NCI-H2196 (cell line): ENCODE measurements at regions not wholly inside any gene's neighbourhood (a gene's known extent, or its start where the extent isn't known, plus 50 kb on each side); places are given as distances from the start of the nearest gene placed in this dataset.
A peak's percentile ranks its signal among the peaks of the same experiment; 100 is the strongest.

ENCODE experiments used
- DNase-seq: peaks from one replicate; lab custom pipeline; 2025; ENCODE audit not compliant: unreplicated experiment; lab: John Stamatoyannopoulos, UW

DNA sequence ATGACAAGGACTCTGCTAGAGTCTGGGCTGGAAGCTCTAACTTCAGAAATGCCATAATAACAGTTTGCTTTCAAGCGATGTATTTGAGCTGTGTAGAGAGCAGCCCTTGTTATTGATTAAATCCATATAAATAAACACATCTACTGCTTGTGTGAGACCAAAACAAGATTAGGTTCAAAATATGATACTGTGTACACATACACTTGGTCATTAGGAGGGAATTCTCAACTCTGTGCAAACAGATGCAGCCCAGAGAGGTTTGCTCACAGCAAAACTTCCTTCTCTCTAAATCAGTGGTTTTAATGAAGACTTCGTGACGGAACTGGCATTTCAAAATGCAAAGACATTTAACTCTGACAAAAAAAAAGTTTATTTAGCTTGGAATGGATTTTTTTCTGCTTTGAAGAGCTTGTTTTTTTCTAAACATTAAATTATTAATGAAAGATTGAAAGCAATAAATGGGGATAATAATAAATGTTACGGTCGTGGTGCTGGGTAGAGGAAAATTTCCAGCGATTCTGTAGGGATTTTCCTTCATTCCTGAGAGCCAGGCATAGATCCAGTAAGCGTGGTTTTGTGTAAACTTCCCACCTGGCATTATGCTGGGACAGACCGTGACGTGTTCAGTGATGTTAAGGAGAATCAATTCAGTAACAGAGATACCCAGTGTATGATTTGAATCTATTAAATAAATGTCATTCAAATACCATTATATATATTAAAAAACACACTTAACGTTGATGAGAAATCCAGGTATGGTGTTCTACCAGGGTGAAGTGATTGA is 213.7 kb downstream of the TEX29 start:
- DNase-seq = peak; percentile 5

DNA sequence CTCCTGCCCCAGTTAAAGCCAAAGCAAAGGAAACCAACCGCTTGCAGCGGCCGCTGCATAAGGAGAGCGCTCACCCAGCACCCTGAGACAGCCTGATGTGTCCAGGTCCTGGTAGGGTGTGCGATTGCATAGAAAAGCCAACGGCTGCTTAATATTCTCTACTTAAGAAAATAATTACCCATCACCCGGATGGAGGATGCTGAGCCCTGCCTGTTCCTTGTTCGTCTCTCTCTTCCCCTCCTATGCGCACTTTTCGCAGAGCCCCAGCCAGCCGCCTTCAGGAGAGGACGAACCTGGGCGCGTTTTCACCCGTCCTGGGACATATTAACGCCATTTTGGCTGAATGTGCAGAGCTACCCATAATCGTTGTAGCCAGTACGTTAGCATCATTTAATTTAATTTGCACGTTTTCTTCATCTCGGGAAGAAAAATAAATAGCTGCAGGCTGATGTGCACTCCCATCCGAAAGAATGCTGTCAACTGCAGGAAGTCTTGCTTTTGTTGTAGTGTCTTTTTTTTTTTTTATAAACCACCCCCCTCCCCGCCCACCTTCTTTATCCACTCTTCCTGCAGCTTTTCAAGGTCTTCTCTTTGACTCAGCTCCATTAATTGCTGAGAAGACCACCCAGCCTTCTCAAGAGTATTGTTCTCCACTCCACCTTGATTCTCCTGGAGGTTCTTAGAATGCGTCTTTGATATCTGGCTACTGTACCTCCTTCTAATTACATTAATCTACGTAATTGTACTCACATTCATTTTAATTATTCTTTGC is 214.5 kb downstream of the TEX29 start:
- DNase-seq = no peak

DNA sequence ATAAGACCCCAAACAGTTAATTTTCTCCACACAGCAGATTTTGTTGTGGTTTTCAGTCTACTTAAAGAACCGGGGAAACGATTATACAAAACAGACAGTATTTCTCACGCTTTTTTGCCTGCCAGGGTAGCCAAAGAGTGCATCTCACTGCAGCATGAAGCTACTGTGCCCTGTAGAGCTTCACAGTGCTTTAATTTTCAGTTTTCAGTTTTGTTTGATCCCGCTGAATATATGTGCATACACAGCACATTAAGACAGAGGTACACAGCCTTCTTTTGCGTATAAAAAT is 215.0 kb downstream of the TEX29 start:
- no peak for DNase-seq

DNA sequence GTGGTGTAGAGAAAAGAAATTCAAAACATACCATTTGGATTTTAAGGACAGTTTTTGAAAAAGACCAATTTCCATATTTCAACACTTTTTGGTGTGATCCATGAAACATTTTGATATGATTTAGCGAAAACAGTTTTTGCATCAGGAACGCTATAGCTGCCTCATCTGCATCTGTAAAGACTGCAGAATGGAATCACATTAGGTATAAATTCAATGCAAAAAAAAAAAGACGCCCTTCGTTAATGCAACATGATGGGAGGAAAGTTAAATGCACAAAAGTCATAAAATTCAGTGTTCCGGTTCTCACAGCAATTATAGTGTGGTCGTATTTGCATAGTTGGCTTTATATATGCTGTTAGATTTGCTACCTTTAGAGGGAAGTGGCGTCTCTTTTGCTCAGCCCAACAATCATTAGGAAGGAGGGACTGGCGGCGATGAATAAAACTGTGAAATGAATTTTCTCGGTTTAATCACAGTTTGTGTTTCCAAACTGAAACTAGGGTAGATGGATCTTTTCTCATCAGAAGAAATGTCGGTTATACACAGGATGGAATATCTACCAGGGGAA is 215.7 kb downstream of the TEX29 start:
- no peak for DNase-seq

DNA sequence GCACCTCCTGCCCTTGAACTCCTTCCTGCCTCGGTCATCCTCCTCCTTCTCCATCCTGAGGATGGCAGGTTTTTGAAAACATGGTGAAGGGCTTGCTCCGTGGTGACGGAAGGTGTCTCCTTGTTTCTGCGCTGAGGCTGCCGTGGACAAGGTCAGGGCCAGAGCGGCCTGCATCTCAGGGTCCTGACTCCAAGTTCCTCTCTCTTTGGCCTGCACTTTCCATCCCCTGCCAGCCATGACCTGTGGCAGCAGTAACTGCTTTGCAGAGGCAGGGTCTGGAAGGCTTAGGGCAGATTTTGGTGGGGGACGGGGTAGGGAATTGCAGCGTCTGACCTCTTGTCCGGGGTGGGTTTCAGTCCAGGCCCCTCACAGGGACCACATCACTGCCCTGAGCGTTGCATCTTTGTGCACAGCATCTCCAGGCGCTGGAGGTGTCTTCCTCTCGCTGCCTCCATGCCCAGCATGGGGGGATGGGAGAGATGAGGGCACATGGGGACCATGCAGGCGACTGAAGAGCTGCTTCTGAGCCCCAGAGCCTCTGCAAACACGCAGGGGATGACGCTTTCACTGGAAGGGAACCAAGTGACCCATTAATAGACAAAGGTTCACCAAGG is 216.8 kb downstream of the TEX29 start:
- no peak for DNase-seq

DNA sequence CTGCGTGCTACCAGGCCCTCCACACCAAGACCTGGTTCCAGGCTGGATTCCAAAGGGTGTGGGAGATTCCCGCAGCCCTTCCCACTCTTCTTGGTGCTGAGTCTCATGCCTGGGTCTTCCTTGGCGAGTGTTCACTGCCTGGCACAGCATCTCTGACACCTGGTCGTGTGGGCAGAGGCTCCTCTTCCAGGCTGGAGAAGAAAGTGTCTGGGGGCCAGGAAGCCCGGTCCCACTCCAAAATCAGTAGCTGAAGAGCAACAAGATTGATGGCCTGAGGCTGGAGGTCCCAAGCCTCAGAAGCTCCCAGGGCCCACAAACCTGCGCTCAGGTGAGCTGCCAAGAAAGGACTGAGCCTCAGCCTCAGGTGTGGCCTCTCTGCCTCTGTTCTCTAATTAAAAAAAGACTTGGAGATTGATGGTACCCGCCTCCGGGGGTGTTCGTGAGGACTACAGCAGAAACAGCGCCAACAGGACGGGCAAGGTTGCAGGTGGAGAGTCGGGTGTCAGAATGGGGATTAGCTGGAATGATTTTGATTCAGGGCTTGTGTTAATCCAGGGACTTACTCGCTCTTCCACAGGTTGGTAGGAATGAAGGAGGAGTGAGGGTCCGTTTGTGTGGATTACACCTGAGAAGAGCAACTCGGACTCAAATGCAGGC is 217.5 kb downstream of the TEX29 start:
- DNase-seq = no peak

DNA sequence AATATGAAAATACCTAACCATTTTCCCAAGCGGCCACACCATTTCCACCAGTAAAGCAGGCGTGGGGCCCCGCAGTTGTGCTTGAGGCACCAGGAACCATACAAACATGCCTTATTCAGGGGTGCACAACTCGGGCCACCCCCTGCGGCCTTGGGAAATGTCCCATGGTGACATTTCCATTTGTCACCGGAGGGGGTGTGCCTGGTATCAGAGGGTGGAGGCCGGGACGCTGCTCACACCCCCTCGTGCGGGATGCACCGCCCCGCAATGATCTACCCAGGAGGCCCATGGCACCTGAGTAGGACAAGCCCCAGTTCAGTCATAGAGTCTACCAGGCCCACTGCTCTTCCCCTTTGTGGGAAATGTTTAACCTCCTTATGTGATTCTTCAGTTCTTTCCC is 218.8 kb downstream of the TEX29 start:
- no peak for DNase-seq

DNA sequence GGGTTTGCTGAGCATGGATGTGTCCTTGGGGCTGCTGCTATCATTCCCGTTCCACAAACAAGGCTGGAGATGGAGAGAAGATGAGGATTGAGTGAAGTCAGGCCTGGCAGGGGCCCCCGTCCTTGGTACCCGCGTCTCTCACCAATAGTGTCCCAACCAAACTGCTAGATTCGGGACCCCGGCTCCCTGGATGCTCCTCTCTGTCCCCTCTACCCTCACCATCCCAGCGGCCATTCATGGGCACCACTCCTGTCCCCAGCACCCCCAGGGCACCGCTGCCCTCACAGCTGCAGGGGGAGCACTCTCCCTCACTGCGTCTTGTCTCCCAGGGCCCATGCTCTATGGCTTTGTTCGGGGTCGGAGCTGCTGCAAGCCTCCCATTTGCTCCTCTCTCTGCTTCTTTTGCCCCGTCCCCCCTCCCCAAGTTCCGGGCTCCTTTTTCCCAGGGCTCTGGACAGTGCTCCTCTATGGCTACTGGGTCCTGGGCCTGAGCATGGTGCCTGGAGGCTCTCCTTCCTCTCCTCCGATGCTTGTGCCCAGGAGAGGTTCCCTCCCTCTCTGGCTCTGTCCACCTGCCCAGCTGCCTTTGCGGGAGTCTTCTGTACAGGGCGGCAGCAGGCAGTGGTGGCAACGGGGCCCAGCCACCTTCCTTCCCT is 219.5 kb downstream of the TEX29 start:
- DNase-seq = no peak

DNA sequence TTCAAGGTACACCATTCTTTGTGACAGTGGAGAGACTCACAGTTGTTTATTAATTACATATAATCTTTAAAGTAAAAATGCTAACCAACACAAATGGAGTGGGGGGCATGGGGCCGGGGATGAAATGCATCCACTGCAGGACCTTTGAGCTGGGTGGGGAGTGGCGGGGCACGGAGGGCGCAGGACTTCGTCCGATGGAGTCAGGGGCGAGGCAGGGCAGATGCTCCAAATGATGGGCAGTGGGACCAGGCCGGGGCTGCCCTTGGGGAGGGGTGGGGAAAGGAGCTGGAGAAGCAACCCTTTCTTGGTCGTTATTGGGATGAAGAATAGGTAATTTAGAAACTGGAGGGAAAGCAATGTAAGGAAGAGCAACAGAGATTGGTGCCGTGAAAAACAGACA is 220.0 kb downstream of the TEX29 start:
- no peak for DNase-seq

DNA sequence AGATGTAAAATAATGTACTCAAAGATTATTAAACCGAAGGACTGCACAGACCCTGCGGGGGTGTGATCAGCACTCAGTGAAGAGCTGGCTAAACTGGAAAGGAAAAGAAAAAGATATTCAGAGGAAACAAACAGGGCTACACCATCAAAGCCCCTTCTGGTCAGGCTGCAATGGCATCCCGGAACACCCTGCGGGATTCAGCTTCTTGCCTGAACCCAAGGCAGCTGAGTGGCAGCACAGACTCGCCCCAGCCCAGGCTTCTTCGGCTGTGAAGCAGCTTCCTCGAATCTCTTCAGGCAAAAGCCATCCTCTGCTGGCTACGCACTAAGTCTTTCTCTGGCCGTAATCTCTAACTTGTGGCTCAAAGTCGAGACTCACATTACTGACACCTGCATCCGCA is 220.9 kb downstream of the TEX29 start:
- DNase-seq = no peak

DNA sequence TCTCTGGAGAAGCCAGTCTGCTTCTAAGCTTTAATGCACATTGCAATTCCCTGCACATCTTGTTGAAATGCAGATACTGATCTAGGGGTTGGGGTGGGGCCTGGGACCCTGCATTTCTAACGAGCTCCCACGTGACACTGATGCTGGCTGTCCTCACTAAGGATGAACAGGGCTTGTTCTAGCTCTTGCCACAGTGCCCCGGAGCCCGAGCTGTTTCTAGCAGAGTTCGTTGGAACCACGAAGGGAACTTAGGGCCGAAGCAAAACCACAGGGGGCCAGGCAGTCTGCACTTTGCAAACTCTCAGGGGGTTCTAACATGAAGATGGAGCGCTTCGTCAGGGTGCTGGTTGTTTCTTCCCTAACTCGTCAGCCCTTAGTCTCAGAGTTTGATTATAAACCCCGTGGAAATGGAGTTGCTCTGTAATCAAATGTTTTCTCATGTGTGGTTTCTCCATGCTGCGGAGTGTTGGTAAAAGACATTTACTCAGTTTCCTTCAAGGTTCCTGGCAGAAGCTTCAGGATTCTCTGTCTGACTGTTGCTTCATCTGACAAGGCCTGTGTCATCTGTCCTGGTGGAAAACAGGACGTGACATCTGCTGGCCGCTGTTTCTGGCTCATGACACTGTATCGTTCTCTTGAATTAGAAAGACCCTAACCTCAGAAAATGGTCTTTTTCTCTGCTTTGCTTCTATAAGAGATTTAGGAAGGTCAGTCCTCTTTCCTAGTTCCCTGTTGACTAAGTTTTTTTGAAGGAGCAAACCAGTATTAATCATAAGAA is 221.5 kb downstream of the TEX29 start:
- no peak for DNase-seq

DNA sequence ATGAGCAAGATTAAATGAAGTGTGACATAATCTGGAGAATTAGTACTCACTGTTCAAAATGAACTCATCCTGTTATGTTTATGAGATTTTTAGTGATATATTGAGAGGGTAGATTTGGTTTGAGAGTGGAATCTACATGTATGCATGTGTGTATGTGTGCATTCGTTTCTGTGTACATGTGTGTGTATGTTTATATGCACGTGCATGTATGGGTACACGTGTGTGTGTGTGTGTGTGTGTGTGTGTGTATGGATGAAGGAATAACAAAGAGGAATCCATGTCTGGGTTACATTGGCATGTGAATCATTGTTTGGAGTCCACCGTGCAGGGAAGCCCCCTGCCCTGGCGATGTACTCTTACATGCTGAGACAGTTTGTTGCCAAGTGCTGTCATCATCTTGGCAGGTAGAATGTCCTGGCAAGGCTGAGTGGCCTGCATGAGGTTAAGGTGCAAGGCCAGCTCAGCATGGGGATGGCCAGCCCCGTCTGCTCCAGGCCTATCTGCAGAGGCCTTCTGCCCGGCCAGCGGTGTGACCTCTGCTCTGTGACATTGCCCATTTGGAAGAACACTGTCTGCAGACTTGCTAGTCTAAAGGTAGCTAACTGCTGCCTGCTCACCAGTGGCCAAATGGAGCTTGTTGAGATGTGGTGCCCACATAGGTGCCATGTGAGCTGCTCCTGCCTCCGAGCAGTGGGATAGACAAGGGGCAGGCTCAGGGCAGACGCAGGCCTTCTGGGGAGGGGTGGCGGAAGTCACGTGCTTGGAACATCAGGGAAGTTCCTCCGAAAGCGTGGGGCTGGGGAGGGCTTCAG is 222.3 kb downstream of the TEX29 start:
- DNase-seq = no peak

DNA sequence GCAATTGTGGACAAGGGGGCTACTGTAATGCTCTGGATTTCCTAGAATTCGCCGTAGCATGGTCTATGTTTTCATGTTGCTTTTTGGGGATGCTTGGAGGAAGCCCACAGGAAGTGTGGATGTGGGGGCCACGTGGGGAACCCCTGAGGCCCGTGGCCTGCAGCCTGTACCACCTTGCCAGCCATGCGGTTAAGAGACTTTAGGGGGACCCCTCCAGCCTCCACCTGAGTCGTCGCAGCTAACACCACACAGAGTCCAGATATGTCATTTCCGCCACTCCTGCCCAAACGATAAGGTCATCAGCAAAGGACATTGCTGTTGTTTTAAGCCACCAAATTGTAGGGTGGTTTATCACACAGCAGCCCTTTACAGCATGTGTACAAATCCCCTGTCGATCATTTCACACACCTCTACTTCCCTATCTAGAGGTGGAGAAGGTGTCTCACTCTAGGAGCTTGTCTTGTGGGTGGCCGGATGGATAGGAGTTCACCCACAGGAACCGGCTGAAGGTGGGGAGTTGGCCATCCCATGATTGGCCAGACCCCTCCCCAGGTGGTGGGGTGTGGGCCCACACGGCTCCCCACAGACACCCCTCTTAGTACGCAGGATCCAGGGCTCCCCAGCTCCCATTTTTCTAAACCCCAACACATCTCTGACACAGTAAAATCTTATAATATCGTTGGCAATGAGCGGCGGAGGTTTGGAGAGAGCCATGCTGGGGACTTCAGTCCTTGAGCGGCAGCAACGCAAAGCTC is 226.7 kb downstream of the TEX29 start:
- DNase-seq = no peak

DNA sequence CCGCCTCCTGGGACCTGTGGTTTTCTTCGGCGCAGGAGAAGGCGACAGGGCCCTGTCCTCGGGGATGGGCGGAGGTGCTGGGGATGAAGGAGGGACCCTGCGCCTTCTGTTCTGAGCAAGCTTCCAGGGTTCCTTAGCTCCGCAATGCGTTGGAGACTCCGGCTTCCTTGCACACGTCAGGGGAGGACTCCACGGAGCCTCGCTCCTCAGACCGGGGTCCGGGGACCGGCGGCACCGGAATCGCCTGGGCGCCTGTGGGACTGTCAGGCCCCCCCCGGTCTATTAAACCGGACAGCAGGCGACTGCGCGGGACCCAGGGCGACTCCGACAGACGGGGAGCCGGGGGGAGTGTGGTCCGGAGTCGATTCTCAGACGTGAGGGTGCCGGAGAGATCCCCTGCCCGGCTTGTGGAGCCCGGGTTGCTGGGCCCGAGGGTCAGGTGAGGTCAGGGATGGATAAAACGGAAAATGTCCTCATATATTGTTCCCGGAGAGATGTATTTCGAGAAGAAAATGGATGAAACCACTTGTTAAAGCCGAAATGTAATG is 227.4 kb downstream of the TEX29 start:
- no peak for DNase-seq

DNA sequence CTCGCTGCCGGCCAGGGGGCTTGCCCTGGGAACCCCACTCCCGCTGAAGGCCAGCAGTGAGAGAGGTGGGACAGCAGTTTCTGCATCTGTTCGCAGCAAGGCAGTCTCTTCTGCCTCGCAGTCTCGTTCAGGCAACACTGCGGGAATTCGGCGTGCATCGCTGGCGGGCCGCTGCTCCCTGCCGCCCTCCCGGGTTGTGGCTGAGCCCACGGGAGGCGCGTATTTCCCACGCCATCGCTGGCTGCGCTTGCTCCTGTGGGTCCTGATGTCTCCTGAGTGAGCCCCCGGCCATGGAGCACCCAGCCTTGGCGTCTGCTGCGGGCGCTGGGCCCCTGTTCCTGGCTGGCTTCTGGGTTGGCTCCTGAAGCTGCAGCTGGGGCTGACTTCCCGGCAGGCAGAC is 227.9 kb downstream of the TEX29 start:
- DNase-seq = no peak

DNA sequence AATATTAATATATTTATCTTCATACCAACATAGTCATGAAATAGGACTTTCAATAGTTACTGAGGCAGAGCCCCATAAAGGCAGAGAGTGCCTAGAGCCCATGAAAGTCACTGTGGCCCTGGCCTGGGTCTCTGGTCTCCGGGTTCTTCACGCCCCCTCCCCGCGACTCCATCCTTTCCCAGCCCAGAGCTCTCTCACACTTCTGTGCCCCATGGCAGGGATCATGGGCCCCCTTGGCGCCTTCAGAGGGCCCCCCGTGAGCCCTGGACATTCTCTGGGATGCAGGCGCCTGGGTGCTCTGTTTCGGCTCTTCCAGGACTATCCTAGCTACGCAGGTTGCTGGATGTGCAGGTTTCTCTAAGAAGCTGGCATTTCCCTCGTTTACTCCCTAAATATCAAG is 228.4 kb downstream of the TEX29 start:
- no peak for DNase-seq

DNA sequence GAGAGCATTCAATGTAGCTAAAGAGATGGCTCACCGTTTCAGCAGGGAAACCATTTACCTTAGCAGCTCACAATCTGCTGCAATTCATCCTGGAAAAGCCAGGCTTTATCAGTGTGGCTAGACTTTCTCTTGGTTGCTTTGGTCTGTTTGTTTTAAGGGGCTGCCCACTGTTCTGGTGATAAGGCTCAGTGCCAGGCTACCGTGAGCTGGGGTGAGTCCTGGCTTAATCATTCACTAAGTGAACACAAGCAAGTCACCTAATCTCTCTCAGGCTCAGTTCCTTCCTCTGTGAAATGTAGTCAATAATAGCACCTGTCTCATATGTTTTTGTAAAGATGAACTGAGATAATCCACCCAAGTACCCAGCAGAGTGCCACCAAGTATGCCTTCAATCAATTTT is 229.0 kb downstream of the TEX29 start:
- no peak for DNase-seq

DNA sequence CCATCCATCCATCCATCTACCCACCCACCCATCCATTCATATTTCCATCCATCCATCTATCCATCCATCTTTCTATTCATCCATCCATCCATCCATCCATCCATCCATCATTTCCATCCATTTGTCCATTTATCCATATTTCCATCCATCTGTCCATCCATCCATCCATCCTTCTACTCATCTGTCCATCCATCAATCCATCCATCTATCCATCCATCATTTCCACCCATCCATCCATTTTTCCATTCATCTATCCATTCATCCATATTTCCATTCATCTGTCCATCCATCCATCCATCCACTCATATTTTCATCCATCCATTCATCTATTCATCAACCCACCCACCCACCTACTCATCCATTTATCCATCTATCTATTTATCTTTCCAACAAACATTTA is 229.6 kb downstream of the TEX29 start:
- no peak for DNase-seq
